GM19035 (cell line): ENCODE measurements at regions not wholly inside any gene's neighbourhood (a gene's known extent, or its start where the extent isn't known, plus 50 kb on each side); places are given as distances from the start of the nearest gene placed in this dataset.
"Not testable (repeated sequence)": the region's sequence is repeated elsewhere in the genome, so short reads cannot be mapped to it uniquely, and the experiment has no call there.

ENCODE experiments used
- ATAC-seq: cut with Tn5 transposase; IDR thresholded peaks from one replicate; pipeline ENCODE4 v1.9.1; 2021; ENCODE audit not compliant: unreplicated experiment

GRCh38 chr14:84071061-84071460 is 1458.9 kb upstream of the FLRT2 start:
- no peak for ATAC-seq

GRCh38 chr14:84074626-84075025 is 1455.3 kb upstream of the FLRT2 start:
- ATAC-seq = no peak

GRCh38 chr14:84080944-84081343 is 1449.0 kb upstream of the FLRT2 start:
- ATAC-seq = no peak

- ATAC-seq = no peak
Measured at GRCh38 chr14:84084056-84084630, 1445.8 kb upstream of the FLRT2 start.

GRCh38 chr14:84085493-84085892 is 1444.5 kb upstream of the FLRT2 start:
- ATAC-seq = no peak

- no peak for ATAC-seq
Measured at GRCh38 chr14:84086714-84087113, 1443.2 kb upstream of the FLRT2 start.

GRCh38 chr14:84087986-84088531 is 1441.9 kb upstream of the FLRT2 start:
- ATAC-seq = no peak

GRCh38 chr14:84090837-84091236 is 1439.1 kb upstream of the FLRT2 start:
- ATAC-seq = no peak

GRCh38 chr14:84095681-84096080 is 1434.3 kb upstream of the FLRT2 start:
- ATAC-seq = no peak

GRCh38 chr14:84098261-84098660 is 1431.7 kb upstream of the FLRT2 start:
- ATAC-seq = no peak

GRCh38 chr14:84099560-84099959 is 1430.4 kb upstream of the FLRT2 start:
- ATAC-seq = not testable (repeated sequence)

- no peak for ATAC-seq
Measured at GRCh38 chr14:84107835-84108343, 1422.1 kb upstream of the FLRT2 start.

GRCh38 chr14:84108746-84109457 is 1421.0 kb upstream of the FLRT2 start:
- no peak for ATAC-seq

GRCh38 chr14:84112589-84112988 is 1417.4 kb upstream of the FLRT2 start:
- ATAC-seq = no peak

GRCh38 chr14:84125676-84126075 is 1404.3 kb upstream of the FLRT2 start:
- no peak for ATAC-seq

GRCh38 chr14:84127495-84127894 is 1402.4 kb upstream of the FLRT2 start:
- ATAC-seq = no peak

- ATAC-seq = no peak
Measured at GRCh38 chr14:84128050-84128449, 1401.9 kb upstream of the FLRT2 start.

- ATAC-seq = no peak
Measured at GRCh38 chr14:84129007-84129406, 1400.9 kb upstream of the FLRT2 start.

- ATAC-seq = no peak
Measured at GRCh38 chr14:84129941-84130340, 1400.0 kb upstream of the FLRT2 start.

GRCh38 chr14:84131924-84132323 is 1398.0 kb upstream of the FLRT2 start:
- no peak for ATAC-seq

- ATAC-seq = no peak
Measured at GRCh38 chr14:84144166-84144565, 1385.8 kb upstream of the FLRT2 start.

- ATAC-seq = no peak
Measured at GRCh38 chr14:84152452-84152851, 1377.5 kb upstream of the FLRT2 start.
